NT2/D1 (cell line): ENCODE measurements at regions not wholly inside any gene's neighbourhood (a gene's known extent, or its start where the extent isn't known, plus 50 kb on each side); places are given as distances from the start of the nearest gene placed in this dataset.
A peak's percentile ranks its signal among the peaks of the same experiment; 100 is the strongest.

Source experiments
- DNase-seq: peaks from one replicate; pipeline ENCODE4 v3.0.0-alpha.2; 2011; ENCODE audit warnings: low read depth, low spot score
- H3K27me3 ChIP-seq: 2 replicates; pipeline ENCODE4 v1.6.0; 2011; ENCODE audit warnings: mild to moderate bottlenecking; ENCODE audit not compliant: insufficient read length, insufficient read depth
- H3K36me3 ChIP-seq: 2 replicates; pipeline ENCODE4 v1.6.1; 2011; ENCODE audit warnings: mild to moderate bottlenecking, low read length, mixed read lengths; ENCODE audit not compliant: insufficient read depth, insufficient read length
- H3K4me1 ChIP-seq: 2 replicates; pipeline ENCODE4 v1.5.1; 2011; ENCODE audit not compliant: insufficient read depth, insufficient read length
- H3K4me3 ChIP-seq: 2 replicates; pipeline ENCODE4 v1.5.1; 2011; ENCODE audit warnings: low read depth; ENCODE audit not compliant: insufficient read length
- H3K9ac ChIP-seq: 2 replicates; pipeline ENCODE4 v1.6.0; 2011; ENCODE audit warnings: low read depth; ENCODE audit not compliant: insufficient read length
- H3K9me3 ChIP-seq: 2 replicates; pipeline ENCODE4 v1.5.1; 2011; ENCODE audit warnings: mild to moderate bottlenecking, low read length; ENCODE audit not compliant: insufficient read depth
- SUZ12 ChIP-seq: IDR thresholded peaks from 2 replicates; pipeline ENCODE4 v1.6.1; 2011; ENCODE audit not compliant: insufficient read length, insufficient read depth; ENCODE audit errors: extremely low read depth
- YY1 ChIP-seq: IDR thresholded peaks from 2 replicates; pipeline ENCODE4 v1.6.1; 2011; ENCODE audit not compliant: insufficient read length, insufficient read depth
- ZNF274 ChIP-seq: IDR thresholded peaks from 2 replicates; pipeline ENCODE4 v1.6.1; 2011; ENCODE audit warnings: mild to moderate bottlenecking, low read depth, low read length

DNA sequence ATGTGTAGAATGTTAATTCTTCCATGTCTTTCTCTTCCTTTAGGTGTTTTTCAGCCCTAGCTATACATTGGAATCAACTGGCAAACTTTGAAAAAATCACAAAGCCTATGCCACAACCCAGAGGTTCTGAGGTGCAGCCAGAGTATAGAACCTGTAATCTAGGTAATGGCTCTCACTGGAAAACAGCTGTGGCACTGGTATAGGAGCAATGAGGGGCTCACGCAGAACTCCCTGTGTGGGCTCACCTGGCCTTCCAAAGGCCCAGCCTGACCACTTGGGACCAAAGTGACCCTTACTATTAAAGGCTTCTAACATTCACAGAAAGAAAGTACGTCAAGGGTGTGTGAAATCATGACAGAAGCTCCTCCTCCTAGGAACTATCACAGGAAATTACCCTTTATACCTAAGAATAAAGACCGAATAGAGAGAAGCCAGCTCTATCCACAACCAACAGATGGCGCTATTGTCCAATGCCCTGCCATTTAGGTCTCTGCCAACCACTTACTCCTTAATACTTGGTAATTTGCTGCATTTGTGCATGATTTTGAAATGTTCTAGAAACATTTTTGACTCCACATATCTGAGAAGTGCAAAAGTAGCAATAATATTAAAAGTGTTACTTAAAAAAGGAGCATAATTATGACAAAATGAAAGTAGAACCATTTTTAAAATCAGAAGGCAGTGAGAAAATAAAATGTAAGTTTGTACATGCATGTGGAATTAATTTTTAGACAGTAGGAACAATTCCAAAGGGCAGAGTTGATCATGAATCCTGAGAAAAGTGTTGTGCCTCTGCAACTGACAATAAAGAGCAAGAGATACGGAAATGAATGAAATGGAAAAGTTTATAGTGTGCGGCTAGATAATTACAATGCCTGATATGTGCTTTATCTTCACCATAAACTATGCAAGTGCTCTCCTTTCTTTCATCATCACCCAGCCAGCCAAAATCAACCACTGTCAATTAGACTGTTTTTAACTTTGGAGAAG lies 93.1 kb upstream of the HAO2 start:
- H3K27me3 ChIP-seq: no peaks in the 10 kb centered on the region
- no peak overlapping the region for H3K9ac ChIP-seq
- no peaks in the 10 kb centered on the region for H3K36me3 ChIP-seq
- no peak overlapping the region for H3K4me3 ChIP-seq
- H3K9me3 ChIP-seq: no peaks in the 10 kb centered on the region
- peak; percentile 65 for DNase-seq
- TF ChIP-seq YY1 (no peak), ZNF274 (no peak), SUZ12 (no peak)
- H3K4me1 ChIP-seq: no peaks in the 10 kb centered on the region

DNA sequence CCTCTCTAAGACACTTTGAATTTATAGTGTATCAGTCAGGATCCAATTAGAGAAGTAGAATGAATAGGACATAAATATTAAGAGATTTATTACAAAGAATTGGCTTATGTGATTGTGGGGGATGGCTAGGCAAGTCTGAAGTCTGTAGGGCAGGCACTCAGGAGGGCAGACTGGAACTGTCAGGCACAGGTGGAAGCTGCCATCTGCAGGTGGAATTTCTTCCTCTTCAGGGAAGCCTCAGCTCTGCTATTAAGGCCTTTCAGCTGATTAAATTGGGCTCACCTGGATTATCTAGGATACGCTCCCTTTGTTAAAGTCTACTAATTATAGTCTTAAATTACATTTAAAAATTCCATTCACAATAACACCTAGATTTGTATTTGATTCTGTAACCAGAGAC lies 92.0 kb upstream of the HAO2 start:
- H3K4me1 ChIP-seq: no peaks in the 10 kb centered on the region
- no peak overlapping the region for H3K4me3 ChIP-seq
- H3K27me3 ChIP-seq: no peaks in the 10 kb centered on the region
- H3K9me3 ChIP-seq: no peaks in the 10 kb centered on the region
- no peaks in the 10 kb centered on the region for H3K36me3 ChIP-seq
- DNase-seq: peak; percentile 18
- TF ChIP-seq YY1 (no peak), SUZ12 (no peak)
- H3K9ac ChIP-seq: no peak overlapping the region

DNA sequence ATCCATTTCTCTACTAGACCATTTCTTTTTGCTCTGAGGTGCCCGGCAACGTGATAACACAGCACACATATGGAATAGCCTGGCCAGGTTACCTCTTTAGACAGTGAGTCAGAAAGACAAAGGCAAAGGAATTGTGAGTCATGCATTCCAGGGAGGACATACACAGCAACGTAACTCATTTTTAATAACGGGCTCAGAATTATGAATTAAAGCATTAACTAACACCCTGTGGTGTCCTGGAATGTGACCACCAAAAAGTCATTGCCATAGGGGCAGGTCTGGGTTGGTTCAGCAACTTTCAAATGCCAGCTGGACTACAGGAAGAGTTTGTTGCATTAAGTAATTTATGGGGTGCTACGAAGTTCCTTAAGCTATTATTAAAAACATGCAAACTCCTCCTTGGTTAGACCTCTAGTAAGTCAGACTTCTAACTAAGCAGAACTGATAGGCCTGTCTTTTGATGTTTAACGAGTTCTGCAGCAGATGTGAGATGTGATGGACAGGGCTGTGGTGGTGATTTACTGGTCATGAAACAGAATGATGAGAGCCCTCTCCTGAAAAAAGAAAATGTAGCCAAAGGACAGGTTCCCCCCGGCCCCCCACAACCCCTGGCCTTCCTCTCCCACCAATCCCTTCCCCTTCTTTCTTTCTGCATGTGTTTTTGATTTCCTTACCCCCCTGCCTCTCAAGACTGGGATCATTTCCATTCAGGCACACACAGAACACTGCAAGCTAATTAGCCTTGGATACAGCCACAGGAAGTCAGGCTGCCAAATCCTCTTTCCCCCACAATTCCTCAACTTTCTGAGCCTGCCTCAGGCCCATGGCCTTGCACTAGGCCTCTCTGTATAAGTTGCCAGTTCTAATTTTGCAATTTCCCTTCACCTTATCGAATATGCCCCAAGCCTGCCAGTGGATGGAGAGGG lies 88.9 kb upstream of the HAO2 start:
- Histone ChIP-seq H3K9ac (no peak overlapping the region), H3K4me1 (no peaks in the 10 kb centered on the region), H3K36me3 (no peaks in the 10 kb centered on the region), H3K4me3 (no peak overlapping the region), H3K27me3 (no peaks in the 10 kb centered on the region), H3K9me3 (no peaks in the 10 kb centered on the region)
- no peak for DNase-seq
- TF ChIP-seq YY1 (no peak), ZNF274 (no peak), SUZ12 (no peak)

DNA sequence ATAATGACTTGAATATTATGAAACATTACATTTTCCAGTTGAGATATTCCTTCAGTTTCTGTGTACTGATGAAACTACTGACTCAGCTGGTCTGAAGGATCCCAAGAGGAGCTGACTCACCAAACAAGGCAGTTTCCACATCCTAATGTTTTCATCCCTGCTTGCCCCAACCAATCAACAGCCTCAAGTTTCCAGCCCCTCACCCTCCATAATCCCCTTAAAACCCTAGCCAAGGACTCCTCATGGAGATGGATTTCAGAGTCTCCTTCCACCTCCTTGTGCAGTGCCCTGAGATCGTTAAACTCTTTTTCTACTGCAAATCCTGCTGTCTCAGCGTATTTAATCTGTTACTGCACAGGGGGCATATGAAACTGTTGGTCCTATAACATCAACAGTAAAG lies 83.1 kb upstream of the HAO2 start:
- no peak overlapping the region for H3K4me3 ChIP-seq
- no peaks in the 10 kb centered on the region for H3K4me1 ChIP-seq
- H3K9ac ChIP-seq: no peak overlapping the region
- TF ChIP-seq ZNF274 (no peak), YY1 (no peak), SUZ12 (no peak)
- H3K36me3 ChIP-seq: no peaks in the 10 kb centered on the region
- no peaks in the 10 kb centered on the region for H3K9me3 ChIP-seq
- no peaks in the 10 kb centered on the region for H3K27me3 ChIP-seq
- peak; percentile 38 for DNase-seq

DNA sequence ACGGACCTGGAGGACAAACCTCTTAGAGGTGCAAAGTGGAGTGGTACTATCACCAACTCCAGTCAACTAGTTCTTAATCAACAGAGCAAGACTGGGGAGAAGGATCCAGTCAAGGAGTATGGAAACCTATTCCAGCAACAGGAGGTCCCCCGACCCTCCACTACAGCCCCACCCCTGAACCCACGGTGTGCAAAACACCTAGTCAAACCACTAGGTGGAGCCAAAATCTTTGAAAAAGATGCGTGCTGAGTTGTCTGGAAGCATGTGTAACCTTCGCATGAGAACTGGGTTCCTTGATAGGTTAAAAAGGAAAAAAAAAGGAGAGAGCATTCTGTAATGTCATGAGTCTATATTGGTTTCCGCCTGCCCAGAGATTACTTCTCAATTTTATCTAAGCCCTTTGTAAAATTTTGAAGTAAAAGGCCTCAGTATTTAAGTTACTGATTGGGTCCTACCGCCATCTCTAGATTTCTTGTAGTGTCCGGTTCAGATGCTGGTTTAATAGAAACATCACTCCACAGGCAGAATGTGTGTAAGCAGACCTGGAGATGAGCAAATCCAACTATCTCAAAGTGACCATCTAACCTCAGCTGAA lies 81.9 kb upstream of the HAO2 start:
- H3K4me3 ChIP-seq: no peak overlapping the region
- no peaks in the 10 kb centered on the region for H3K4me1 ChIP-seq
- H3K36me3 ChIP-seq: no peaks in the 10 kb centered on the region
- no peaks in the 10 kb centered on the region for H3K9me3 ChIP-seq
- DNase-seq: peak; percentile 69
- no peaks in the 10 kb centered on the region for H3K27me3 ChIP-seq
- TF ChIP-seq SUZ12 (no peak), ZNF274 (no peak)
- H3K9ac ChIP-seq: no peak overlapping the region

DNA sequence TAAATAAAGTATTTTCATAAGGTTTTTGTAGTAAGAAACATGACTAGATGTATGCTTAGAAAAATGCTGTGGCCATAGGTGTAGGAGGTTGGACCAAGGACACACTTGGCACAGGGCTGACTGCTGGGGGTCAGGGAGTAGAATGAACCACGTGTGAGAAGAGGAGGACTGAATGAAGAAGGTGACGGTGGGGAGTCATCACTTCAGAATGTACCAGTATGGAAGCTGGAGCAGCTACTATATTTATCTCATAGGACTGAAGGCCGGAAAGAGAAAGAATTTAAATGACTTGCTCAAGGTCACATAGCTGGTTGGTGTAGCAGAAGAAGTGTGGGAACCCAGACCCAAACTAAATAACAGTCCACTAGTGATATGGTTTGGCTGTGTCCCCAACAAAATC lies 79.8 kb upstream of the HAO2 start:
- Histone ChIP-seq H3K4me3 (no peak overlapping the region), H3K4me1 (peaks cover 4% of the 10 kb centered on the region), H3K9ac (no peak overlapping the region), H3K27me3 (no peaks in the 10 kb centered on the region), H3K36me3 (no peaks in the 10 kb centered on the region), H3K9me3 (no peaks in the 10 kb centered on the region)
- DNase-seq: no peak
- TF ChIP-seq YY1: no peak
- TF ChIP-seq ZNF274: no peak
- TF ChIP-seq SUZ12: no peak
